ENCODE measurements at regions not wholly inside any gene's neighbourhood (a gene's known extent, or its start where the extent isn't known, plus 50 kb on each side); places are given as distances from the start of the nearest gene placed in this dataset.

GRCh38 chr7:54663603-54664234 is 95.3 kb downstream of the SEC61G start:
- H3K27ac ChIP-seq: peak overlapping the region; percentile 31; the same call in 1 of the 2 replicates
- no peak for TF ChIP-seq CTCF (conservative IDR thresholded peaks at IDR 0.05)

- no peak for TF ChIP-seq CTCF (conservative IDR thresholded peaks at IDR 0.05)
- no peak overlapping the region for H3K27ac ChIP-seq
Observed at GRCh38 chr7:54663186-54663585, 95.8 kb downstream of the SEC61G start.

GRCh38 chr7:54662701-54663100 is 96.3 kb downstream of the SEC61G start:
- TF ChIP-seq CTCF (conservative IDR thresholded peaks at IDR 0.05): no peak
- no peak overlapping the region for H3K27ac ChIP-seq

- TF ChIP-seq CTCF (conservative IDR thresholded peaks at IDR 0.05): no peak
Observed at GRCh38 chr7:54653905-54654304, 105.1 kb downstream of the SEC61G start.

GRCh38 chr7:54643064-54643463 is 100.9 kb downstream of the VSTM2A start:
- TF ChIP-seq CTCF (conservative IDR thresholded peaks at IDR 0.05): no peak
- H3K27ac ChIP-seq: no peak overlapping the region

More at GRCh38 chr7:54653905-54654304, 105.1 kb downstream of the SEC61G start:
- H3K27ac ChIP-seq: no peak overlapping the region

GRCh38 chr7:54637712-54638396 is 95.7 kb downstream of the VSTM2A start:
- TF ChIP-seq CTCF (conservative IDR thresholded peaks at IDR 0.05): no peak

GRCh38 chr7:54632696-54633095 is 90.5 kb downstream of the VSTM2A start:
- TF ChIP-seq CTCF (conservative IDR thresholded peaks at IDR 0.05): no peak
- no peak overlapping the region for H3K27ac ChIP-seq

More at GRCh38 chr7:54637712-54638396, 95.7 kb downstream of the VSTM2A start:
- H3K27ac ChIP-seq: no peak overlapping the region

Data from VCaP (cell line).